Naive thymus-derived CD4-positive, alpha-beta T cell (primary cell): ENCODE measurements at regions not wholly inside any gene's neighbourhood (a gene's known extent, or its start where the extent isn't known, plus 50 kb on each side); places are given as distances from the start of the nearest gene placed in this dataset.
A peak's percentile ranks its signal among the peaks of the same experiment; 100 is the strongest.

Source experiments
- ATAC-seq: fragments of 150-1000 bp; cut with Tn5 transposase; 2 replicates; pipeline ENCODE4 v1.10.0; 2021; ENCODE audit warnings: mild to moderate bottlenecking, moderate library complexity
- CTCF ChIA-PET: fragments of 350-600 bp; sonication (Branson Sonifier 250); formaldehyde crosslinking; loops from one replicate; lab custom pipeline; 2021; ENCODE audit warnings: antibody characterized with exemption; lab: Charles Lee
- POLR2A ChIA-PET: fragments of 350-600 bp; sonication (Branson Sonifier 250); formaldehyde crosslinking; loops from one replicate; lab custom pipeline; 2021; ENCODE audit warnings: antibody characterized with exemption, inconsistent platforms; lab: Charles Lee
- DNase-seq, 9 donors: peaks; one replicate each; pipeline versions ENCODE4 v3.0.0 to v3.0.0-alpha.2; 2020 to 2022; ENCODE audit warnings: mixed read lengths in 1 of 9
- H3K27ac ChIP-seq: one replicate; pipeline ENCODE4 v1.7.0; 2013; ENCODE audit warnings: mild to moderate bottlenecking, low read depth, low read length, moderate library complexity
- H3K27me3 ChIP-seq, 2 donors: one replicate each; pipeline ENCODE4 v1.7.0; 2013; ENCODE audit warnings: low read length in 2 of 2, mild to moderate bottlenecking in 2 of 2, moderate library complexity in 2 of 2; ENCODE audit not compliant: control insufficient read depth in 2 of 2, insufficient read depth in 2 of 2
- H3K36me3 ChIP-seq, 3 experiments: 1 replicate in 2 of 3; 2 replicates in 1 of 3; pipeline ENCODE4 v1.7.0; 2013; ENCODE audit warnings: low read length in 3 of 3, mild to moderate bottlenecking in 3 of 3, moderate library complexity in 1 of 3; ENCODE audit not compliant: insufficient read depth in 3 of 3, control insufficient read depth in 2 of 3
- H3K4me1 ChIP-seq, 2 donors: one replicate each; pipeline ENCODE4 v1.7.0; 2013; ENCODE audit warnings: low read length in 2 of 2, mild to moderate bottlenecking in 2 of 2, moderate library complexity in 1 of 2; ENCODE audit not compliant: control insufficient read depth in 2 of 2, insufficient read depth in 2 of 2
- H3K4me3 ChIP-seq: 2 replicates; pipeline ENCODE4 v1.7.0; 2013; ENCODE audit warnings: mild to moderate bottlenecking, low read length
- H3K9me3 ChIP-seq, 3 experiments: 1 replicate in 2 of 3; 2 replicates in 1 of 3; pipeline ENCODE4 v1.7.0; 2013; ENCODE audit warnings: low read length in 3 of 3; ENCODE audit not compliant: control insufficient read depth in 2 of 3
- H3K27ac Mint-ChIP-seq, 9 donors: one replicate each; pipeline ENCODE4 v1.8.0; 2020 to 2022; ENCODE audit warnings: mixed read lengths in 9 of 9, mild to moderate bottlenecking in 8 of 9, moderate library complexity in 5 of 9, inconsistent platforms in 2 of 9
- H3K27me3 Mint-ChIP-seq, 5 donors: one replicate each; pipeline ENCODE4 v1.8.0; 2021 to 2022; ENCODE audit warnings: mixed read lengths in 5 of 5, mild to moderate bottlenecking in 1 of 5
- H3K36me3 Mint-ChIP-seq, 5 donors: one replicate each; pipeline ENCODE4 v1.8.0; 2020 to 2022; ENCODE audit warnings: mixed read lengths in 5 of 5, mild to moderate bottlenecking in 3 of 5, inconsistent platforms in 1 of 5
- H3K4me1 Mint-ChIP-seq, 7 donors: one replicate each; pipeline ENCODE4 v1.8.0; 2020 to 2022; ENCODE audit warnings: mixed read lengths in 7 of 7, mild to moderate bottlenecking in 3 of 7, inconsistent platforms in 1 of 7
- H3K4me3 Mint-ChIP-seq, 10 donors: one replicate each; pipeline ENCODE4 v1.8.0; 2020 to 2022; ENCODE audit warnings: mild to moderate bottlenecking in 10 of 10, mixed read lengths in 10 of 10, moderate library complexity in 6 of 10, inconsistent platforms in 2 of 10
- H3K9me3 Mint-ChIP-seq, 11 donors: one replicate each; pipeline ENCODE4 v1.8.0; 2020 to 2022; ENCODE audit warnings: mixed read lengths in 11 of 11, mild to moderate bottlenecking in 4 of 11, inconsistent platforms in 1 of 11, moderate library complexity in 1 of 11
- intact Hi-C, 2 donors: fragments of 100-400 bp; cut with micrococcal nuclease; formaldehyde crosslinking; loops; one replicate each; pipeline ENCODE4 v1.15.1; 2023

DNA sequence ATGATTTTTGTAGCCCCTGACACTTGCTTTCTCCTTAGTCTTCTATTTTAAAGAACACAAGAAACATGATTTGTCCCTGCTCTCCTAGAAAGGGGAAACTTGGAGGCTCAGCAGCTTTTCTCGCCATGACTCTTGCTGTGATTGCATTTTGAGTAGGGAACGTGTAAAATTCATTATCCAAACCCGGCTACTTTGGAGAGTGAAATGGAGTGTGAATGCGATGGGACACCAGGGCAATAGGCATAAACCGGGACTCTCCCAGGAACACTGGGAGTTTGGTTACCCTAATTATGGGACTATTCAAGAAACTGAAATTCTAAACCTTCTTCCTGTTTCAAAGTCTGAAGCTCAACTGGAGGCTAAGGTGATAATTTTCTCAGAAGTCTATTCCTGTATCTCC lies 181.7 kb upstream of the RFC3 start:
- DNase-seq (no peak), ATAC-seq (no peak)
- intact Hi-C loops: no loop called here
- Histone ChIP-seq H3K27me3 (no peaks in the 10 kb centered on the region), H3K36me3 (no peaks in the 10 kb centered on the region), H3K4me3 (no peak overlapping the region), H3K9me3 (no peaks in the 10 kb centered on the region), H3K27ac (no peak overlapping the region), H3K4me1 (no peaks in the 10 kb centered on the region)
- Mint-ChIP-seq H3K4me3 (no peak overlapping the region), H3K9me3 (peaks cover 0 to 3% (median 0%) of the 10 kb centered on the region in 11 donors), H3K27ac (no peak overlapping the region), H3K36me3 (peaks cover 0 to 4% (median 0%) of the 10 kb centered on the region in 5 donors), H3K27me3 (peaks cover 0 to 8% (median 0%) of the 10 kb centered on the region in 5 donors), H3K4me1 (peaks cover 0 to 17% (median 0%) of the 10 kb centered on the region in 7 donors)
- ChIA-PET POLR2A (no interaction called here), CTCF (no interaction called here)

DNA sequence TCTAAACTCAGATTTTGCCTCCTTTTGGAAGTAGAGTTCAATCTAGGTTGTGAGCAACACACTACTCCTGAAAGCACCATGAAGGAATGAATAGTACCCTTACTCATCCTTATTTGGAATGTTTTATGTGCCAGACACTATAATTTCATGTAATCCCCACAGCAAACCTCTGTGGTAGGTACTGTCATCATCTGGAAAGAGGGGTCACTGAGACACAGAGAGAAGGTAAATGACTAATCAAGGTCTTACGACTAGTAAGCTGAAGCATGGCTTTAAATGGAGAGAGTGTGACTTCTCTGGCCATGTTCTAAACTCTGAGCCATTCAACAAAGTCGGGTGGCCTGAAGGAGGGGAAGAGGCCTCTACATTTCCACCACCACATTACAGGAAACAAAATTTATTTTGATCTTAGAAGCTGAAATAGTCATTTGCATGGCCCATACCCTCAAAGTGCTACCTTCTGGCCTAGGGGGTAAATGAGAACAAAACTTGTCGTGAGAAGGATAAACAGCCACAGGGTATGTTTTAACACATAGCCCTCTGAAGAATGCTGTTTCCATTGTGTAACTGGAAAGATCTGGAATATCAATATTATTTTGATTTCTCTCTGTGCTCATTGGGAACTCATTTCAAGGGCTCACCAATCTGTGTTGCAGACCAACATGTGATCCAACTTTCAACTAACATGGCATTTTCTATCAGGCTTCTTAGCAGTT lies 180.8 kb upstream of the RFC3 start:
- Histone ChIP-seq H3K27ac (no peak overlapping the region), H3K27me3 (no peaks in the 10 kb centered on the region), H3K4me1 (no peaks in the 10 kb centered on the region), H3K9me3 (no peaks in the 10 kb centered on the region), H3K4me3 (no peak overlapping the region), H3K36me3 (no peaks in the 10 kb centered on the region)
- ATAC-seq (no peak), DNase-seq (no peak)
- peaks cover 0 to 7% (median 0%) of the 10 kb centered on the region in 5 donors for H3K27me3 Mint-ChIP-seq
- no peak overlapping the region for H3K27ac Mint-ChIP-seq
- peaks cover 0 to 17% (median 0%) of the 10 kb centered on the region in 7 donors for H3K4me1 Mint-ChIP-seq
- ChIA-PET POLR2A (no interaction called here), CTCF (no interaction called here)
- H3K9me3 Mint-ChIP-seq: peaks cover 0 to 5% (median 0%) of the 10 kb centered on the region in 11 donors
- no peak overlapping the region for H3K4me3 Mint-ChIP-seq
- H3K36me3 Mint-ChIP-seq: peaks cover 0 to 4% (median 0%) of the 10 kb centered on the region in 5 donors
- intact Hi-C loops: no loop called here

DNA sequence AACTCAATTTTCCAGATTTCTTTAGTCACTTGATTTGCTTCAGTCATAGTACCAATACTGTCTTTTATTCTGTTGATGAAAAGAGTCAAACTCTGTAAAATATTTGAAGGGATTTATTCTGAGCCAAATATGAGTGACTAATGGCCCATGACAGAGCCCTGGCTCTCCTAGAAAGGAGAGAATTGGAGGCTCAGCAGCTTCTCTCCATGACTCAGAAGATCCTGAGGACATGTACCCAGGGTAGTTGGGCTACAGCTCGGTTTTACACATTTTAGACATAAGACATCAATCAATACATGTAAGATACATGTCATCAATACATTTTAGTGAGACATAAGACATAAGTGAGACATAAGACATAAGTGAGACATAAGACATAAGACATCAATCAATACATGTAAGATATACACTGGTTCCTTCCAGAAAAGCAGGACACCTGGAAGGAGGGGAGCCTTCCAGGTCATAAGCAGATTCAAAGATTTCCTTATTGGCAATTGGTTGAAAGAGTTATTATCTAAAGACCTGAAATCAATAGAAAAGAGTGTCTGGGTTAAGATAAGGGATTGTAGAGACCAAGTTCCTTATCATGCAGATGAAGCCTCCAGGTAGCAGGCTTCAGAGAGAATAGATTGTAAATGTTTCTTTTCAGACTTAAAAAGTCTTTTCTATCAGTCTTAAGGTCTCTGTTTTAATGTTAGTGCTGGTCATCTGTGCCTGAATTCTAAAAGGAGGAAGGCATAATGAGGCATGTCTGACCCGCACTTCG lies 179.8 kb upstream of the RFC3 start:
- Mint-ChIP-seq H3K27ac (peak overlapping the region in 1 of 9 donors; percentile 3), H3K9me3 (peaks cover 0 to 5% (median 0%) of the 10 kb centered on the region in 11 donors), H3K27me3 (peaks cover 0 to 7% (median 0%) of the 10 kb centered on the region in 5 donors), H3K4me3 (no peak overlapping the region), H3K4me1 (peaks cover 0 to 17% (median 0%) of the 10 kb centered on the region in 7 donors), H3K36me3 (peaks cover 0 to 4% (median 0%) of the 10 kb centered on the region in 5 donors)
- Histone ChIP-seq H3K4me3 (no peak overlapping the region), H3K27me3 (no peaks in the 10 kb centered on the region), H3K4me1 (no peaks in the 10 kb centered on the region), H3K36me3 (no peaks in the 10 kb centered on the region), H3K9me3 (no peaks in the 10 kb centered on the region), H3K27ac (no peak overlapping the region)
- ChIA-PET POLR2A (no interaction called here), CTCF (no interaction called here)
- ATAC-seq (no peak), DNase-seq (no peak)
- intact Hi-C loops: no loop called here

DNA sequence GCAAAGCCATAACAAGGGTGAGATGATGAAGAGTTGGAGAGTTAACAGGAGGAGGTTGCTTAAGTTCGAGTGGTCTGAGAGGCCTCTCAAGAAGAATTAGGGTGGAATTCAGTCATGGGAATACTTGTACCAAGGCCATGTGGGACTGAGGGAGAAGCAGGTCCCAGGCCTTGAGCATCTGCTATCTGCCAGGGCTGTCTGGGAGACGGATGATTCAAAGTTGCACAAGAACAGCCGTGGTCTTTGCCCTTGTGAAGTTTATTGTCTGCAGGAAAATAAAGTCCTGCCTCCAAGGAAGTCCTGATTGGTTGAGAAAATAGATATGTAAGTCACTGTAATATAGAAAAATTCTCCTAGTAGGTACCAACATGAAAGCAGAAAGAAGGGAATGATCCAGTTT lies 178.8 kb upstream of the RFC3 start:
- peaks cover 0 to under 1% (median 0%) of the 10 kb centered on the region in 5 donors for H3K27me3 Mint-ChIP-seq
- no peak for ATAC-seq
- H3K4me1 Mint-ChIP-seq: peaks cover 0 to 17% (median 0%) of the 10 kb centered on the region in 7 donors
- Histone ChIP-seq H3K36me3 (no peaks in the 10 kb centered on the region), H3K4me3 (no peak overlapping the region), H3K4me1 (no peaks in the 10 kb centered on the region), H3K27ac (no peak overlapping the region), H3K9me3 (no peaks in the 10 kb centered on the region), H3K27me3 (no peaks in the 10 kb centered on the region)
- CTCF ChIA-PET: no interaction called here
- POLR2A ChIA-PET: no interaction called here
- DNase-seq: no peak
- peaks cover 0 to 5% (median 0%) of the 10 kb centered on the region in 11 donors for H3K9me3 Mint-ChIP-seq
- H3K36me3 Mint-ChIP-seq: peaks cover 0 to 4% (median 0%) of the 10 kb centered on the region in 5 donors
- H3K27ac Mint-ChIP-seq: no peak overlapping the region
- H3K4me3 Mint-ChIP-seq: no peak overlapping the region
- intact Hi-C loops: no loop called here

DNA sequence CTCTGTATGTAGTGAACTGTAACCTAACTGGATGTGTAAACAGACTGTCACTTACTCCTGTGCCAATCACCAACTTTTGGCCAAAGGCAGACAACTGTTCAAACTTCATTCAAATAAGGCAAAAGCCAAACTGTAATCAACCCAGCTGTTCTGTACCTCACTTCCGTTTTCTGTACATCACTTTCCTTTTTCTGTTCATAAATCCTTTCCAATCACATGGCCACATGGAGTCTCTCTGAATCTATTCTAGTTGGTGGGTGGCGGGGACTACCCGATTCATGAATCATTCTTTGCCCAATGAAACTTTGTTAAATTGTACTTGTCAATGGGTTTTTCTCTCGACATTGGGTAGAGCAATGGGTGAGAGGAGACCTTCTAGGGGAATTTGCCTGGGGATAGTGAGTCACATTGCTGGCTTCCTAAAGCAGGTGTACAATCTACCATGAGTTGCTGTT lies 178.3 kb upstream of the RFC3 start:
- no peaks in the 10 kb centered on the region for H3K27me3 Mint-ChIP-seq
- peaks cover 0 to 5% (median 0%) of the 10 kb centered on the region in 11 donors for H3K9me3 Mint-ChIP-seq
- H3K4me3 ChIP-seq: no peak overlapping the region
- ATAC-seq: no peak
- H3K4me1 ChIP-seq: no peaks in the 10 kb centered on the region
- intact Hi-C loops: no loop called here
- H3K4me3 Mint-ChIP-seq: peak overlapping the region in 1 of 10 donors; percentile 47
- CTCF ChIA-PET: no interaction called here
- DNase-seq: peak in 1 of 9 donors; percentile 48
- no peaks in the 10 kb centered on the region for H3K36me3 ChIP-seq
- peaks cover 0 to 17% (median 0%) of the 10 kb centered on the region in 7 donors for H3K4me1 Mint-ChIP-seq
- H3K36me3 Mint-ChIP-seq: peaks cover 0 to 4% (median 0%) of the 10 kb centered on the region in 5 donors
- no peaks in the 10 kb centered on the region for H3K27me3 ChIP-seq
- POLR2A ChIA-PET: no interaction called here
- no peak overlapping the region for H3K27ac ChIP-seq
- H3K9me3 ChIP-seq: no peaks in the 10 kb centered on the region
- H3K27ac Mint-ChIP-seq: peak overlapping the region in 1 of 9 donors; percentile 7

DNA sequence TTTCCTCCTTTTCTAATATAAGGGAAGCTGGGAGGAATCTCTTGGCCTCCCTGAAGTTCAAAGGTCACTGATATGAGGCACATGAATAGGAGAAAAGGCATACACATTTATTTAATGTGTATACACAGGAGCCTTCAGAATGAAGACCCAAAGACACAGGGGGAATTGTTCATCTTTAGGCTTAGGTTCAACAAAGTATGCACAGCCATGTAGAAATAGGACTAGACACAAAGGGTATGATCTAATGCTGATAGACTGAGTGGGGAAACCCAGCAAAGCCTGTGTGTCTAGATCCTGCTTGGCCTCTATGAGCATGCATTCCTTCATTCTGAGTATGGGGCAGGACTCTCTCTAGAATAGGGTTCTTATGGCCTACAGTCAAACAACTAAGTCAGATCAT lies 177.1 kb upstream of the RFC3 start:
- ATAC-seq (no peak), DNase-seq (no peak)
- H3K36me3 Mint-ChIP-seq: peaks cover 0 to 4% (median 0%) of the 10 kb centered on the region in 5 donors
- no peaks in the 10 kb centered on the region for H3K9me3 ChIP-seq
- H3K27me3 Mint-ChIP-seq: no peaks in the 10 kb centered on the region
- H3K4me3 Mint-ChIP-seq: no peak overlapping the region
- CTCF ChIA-PET: no interaction called here
- H3K4me1 ChIP-seq: no peaks in the 10 kb centered on the region
- no peak overlapping the region for H3K4me3 ChIP-seq
- no peaks in the 10 kb centered on the region for H3K36me3 ChIP-seq
- peaks cover 0 to 17% (median 0%) of the 10 kb centered on the region in 7 donors for H3K4me1 Mint-ChIP-seq
- intact Hi-C loops: no loop called here
- no peak overlapping the region for H3K27ac ChIP-seq
- POLR2A ChIA-PET: no interaction called here
- no peaks in the 10 kb centered on the region for H3K27me3 ChIP-seq
- H3K9me3 Mint-ChIP-seq: peaks cover 0 to 5% (median 0%) of the 10 kb centered on the region in 11 donors
- H3K27ac Mint-ChIP-seq: no peak overlapping the region
